AG10803 (cell line): ENCODE measurements at regions not wholly inside any gene's neighbourhood (a gene's known extent, or its start where the extent isn't known, plus 50 kb on each side); places are given as distances from the start of the nearest gene placed in this dataset.

Experiments
- DNase-seq: peaks from one replicate; pipeline ENCODE4 v3.0.0; 2010; ENCODE audit warnings: low read depth
- H3K4me3 ChIP-seq: 2 replicates; pipeline ENCODE4 v1.5.1; 2011; ENCODE audit warnings: mild to moderate bottlenecking, low read length, control low read depth
- TF ChIP-seq, protein P1 (sequence below): conservative IDR thresholded peaks from 2 replicates; pipeline ENCODE4 v1.5.1; 2011; ENCODE audit warnings: mild to moderate bottlenecking, low read length, control low read depth, inconsistent platforms

DNA sequence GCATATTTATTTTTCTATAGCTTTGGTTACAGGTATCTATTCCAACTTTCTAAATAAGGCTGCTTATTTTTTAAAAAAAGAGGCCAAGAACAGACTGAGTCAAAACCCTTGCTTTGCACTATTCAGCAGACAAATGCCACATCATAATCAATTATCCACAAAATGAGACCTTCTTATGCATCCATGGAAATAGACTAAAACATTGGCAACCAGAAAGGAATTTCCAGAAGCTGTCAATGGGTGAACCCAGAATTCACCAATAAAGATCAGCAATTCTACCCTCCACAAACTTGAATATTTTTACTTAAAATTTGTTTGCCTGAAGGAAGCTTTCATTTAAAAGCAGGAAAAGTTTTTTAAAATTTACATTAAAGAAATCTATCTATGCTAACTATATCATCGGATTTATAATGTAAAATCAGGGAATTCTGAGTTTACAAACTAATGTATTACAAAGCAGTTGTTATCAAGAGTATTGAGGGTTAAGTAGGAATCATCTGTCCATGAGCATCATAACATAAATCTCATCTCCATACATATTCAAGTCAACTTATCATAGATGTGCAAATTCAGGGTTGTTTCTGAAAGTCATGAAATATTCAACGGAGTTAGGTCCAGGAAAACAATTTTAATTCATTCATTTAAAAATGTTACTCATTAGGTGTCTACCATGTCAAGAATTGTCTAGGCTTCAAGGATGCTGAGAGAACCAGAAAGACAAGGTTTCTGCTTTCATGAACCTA lies 548.0 kb downstream of the SATB2 start:
- H3K4me3 ChIP-seq: no peak overlapping the region
- no peak for DNase-seq
- TF ChIP-seq, protein P1, sequence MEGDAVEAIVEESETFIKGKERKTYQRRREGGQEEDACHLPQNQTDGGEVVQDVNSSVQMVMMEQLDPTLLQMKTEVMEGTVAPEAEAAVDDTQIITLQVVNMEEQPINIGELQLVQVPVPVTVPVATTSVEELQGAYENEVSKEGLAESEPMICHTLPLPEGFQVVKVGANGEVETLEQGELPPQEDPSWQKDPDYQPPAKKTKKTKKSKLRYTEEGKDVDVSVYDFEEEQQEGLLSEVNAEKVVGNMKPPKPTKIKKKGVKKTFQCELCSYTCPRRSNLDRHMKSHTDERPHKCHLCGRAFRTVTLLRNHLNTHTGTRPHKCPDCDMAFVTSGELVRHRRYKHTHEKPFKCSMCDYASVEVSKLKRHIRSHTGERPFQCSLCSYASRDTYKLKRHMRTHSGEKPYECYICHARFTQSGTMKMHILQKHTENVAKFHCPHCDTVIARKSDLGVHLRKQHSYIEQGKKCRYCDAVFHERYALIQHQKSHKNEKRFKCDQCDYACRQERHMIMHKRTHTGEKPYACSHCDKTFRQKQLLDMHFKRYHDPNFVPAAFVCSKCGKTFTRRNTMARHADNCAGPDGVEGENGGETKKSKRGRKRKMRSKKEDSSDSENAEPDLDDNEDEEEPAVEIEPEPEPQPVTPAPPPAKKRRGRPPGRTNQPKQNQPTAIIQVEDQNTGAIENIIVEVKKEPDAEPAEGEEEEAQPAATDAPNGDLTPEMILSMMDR: no peak

DNA sequence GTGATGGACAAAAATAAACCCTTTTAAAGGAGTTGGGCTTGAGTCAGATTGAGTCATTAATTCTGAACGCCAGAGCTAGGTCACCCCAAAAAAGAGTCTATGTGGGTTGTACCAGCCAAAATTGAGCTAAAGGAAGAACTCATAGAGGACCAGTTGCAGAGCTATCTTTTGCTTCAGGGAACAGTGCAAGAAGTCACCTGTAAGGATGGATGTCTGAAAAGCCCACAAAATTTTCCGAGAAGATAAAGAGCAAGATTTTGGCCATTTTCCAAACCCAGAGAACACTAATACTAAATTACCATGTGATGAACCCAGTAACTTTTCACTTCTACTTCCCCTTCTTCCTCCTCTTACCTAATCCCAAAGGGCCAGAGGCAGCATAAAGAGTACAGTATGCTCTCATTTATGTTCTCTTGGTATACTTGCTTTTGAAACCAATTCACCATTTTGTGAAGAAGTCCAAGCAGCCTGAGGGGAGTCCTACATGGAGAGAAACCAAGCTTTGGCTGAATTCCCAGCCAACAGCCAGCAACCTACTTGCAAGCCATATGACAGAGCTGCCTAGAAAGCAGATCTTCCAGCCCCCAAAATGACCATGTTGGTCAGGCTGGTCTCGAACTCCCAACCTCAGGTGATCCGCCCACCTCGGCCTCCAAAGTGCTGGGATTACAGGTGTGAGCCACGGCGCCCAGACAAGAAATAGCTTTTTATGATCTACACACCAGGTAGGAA lies 551.7 kb downstream of the SATB2 start:
- H3K4me3 ChIP-seq: no peak overlapping the region
- TF ChIP-seq, protein P1: no peak
- no peak for DNase-seq

DNA sequence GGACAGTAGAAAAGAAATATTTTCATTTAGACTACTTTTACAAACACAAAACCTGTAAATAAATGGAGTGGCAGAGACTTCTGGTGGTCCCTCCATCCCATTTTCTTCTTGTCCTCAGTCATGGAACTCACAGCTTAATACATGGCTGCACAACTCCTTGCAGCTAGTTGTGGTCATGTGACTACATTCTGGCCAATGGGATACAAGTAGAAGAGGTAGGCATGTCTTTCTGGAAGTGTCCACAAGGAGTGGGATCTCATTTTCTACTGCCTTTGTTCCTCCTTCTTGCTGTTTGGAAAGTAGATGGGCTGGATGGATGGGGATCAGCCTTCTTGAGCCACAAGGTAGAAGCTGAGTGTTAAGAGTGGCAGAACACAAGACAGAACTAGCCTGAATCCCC lies 555.8 kb downstream of the SATB2 start:
- no peak overlapping the region for H3K4me3 ChIP-seq
- no peak for DNase-seq
- TF ChIP-seq, protein P1: no peak

DNA sequence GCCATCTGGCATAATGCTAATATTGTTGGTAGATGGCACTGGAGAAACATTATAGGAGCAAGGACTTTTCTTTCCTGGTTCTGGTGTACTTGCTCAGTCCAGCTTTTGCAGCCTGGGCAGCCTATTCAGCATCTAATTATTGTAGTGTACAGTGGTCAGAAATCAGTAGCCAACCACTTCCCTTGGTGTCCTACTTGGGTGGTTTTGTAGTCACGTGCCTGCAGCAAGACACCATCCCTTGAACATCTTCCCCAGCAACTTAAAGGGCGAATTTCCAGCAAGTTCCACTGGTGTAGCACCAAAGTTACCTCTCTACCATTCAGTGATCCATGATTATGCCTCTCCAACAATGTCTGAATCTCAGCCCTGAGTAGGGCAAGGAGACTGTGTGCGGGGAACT lies 557.6 kb downstream of the SATB2 start:
- no peak overlapping the region for H3K4me3 ChIP-seq
- DNase-seq: no peak
- TF ChIP-seq, protein P1: no peak

DNA sequence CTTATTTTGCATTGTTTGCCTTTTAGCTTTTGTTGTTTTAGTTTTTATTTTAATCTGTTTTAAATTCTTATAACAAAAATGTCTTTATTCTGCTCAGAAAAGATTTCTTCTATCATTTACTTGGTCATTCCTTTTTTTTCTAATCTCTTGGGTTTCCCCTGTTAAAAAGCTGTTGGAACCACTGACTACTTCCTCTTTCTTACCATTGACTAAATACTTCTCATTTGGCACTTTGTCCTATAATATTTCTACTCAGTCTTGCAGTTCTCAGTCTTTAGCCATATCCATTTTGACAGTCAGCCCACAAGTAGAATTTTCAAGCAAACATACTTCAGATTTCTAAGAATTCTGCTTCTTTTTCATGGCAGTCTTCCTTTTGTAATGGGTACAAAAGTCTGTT lies 567.2 kb downstream of the SATB2 start:
- no peak overlapping the region for H3K4me3 ChIP-seq
- no peak for DNase-seq
- TF ChIP-seq, protein P1: no peak

DNA sequence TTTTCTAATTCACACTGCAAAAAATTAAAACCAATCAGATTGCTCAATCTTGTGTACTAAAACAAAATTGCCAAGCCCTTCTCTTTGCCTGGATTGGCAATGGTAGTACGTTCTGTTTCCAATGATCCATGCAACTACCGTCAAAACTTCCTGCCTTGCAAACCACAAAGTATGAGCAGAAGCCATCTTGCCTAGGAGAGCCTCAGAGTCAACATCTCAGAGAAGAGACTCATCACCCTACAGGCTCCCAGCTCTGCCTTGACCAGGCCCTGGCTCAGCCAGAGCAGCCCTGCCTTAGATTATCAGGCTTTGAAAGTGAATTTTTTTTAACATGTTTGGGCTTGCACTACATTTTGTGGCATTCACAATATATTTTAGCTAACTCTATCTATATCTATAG lies 574.1 kb downstream of the SATB2 start:
- TF ChIP-seq, protein P1: no peak
- DNase-seq: peak; percentile 62

DNA sequence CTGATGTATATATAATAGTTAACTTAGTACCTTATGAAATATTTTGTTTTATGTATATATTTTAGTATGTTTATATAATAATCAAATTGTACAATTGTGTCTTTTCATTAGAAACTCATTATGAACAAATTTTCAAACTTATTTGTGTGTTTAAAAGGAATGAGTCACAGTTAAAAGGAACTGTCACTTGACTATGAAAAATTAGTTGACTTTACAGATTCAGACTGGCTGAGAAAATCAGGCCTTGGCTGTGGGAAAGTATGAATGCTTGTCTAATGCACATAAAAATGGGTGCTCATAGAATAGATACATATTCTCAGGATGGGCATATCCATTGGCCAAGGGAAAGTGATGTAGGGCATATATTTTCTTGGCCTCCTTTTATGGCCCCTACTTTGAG lies 576.8 kb downstream of the SATB2 start:
- no peak overlapping the region for H3K4me3 ChIP-seq
- TF ChIP-seq, protein P1: no peak
- DNase-seq: no peak

More for the DNA sequence above, 574.1 kb downstream of the SATB2 start:
- H3K4me3 ChIP-seq: no peak overlapping the region
